ENCODE measurements at regions not wholly inside any gene's neighbourhood (a gene's known extent, or its start where the extent isn't known, plus 50 kb on each side); places are given as distances from the start of the nearest gene placed in this dataset.
"Not testable (repeated sequence)": the region's sequence is repeated elsewhere in the genome, so short reads cannot be mapped to it uniquely, and the experiment has no call there.

DNA sequence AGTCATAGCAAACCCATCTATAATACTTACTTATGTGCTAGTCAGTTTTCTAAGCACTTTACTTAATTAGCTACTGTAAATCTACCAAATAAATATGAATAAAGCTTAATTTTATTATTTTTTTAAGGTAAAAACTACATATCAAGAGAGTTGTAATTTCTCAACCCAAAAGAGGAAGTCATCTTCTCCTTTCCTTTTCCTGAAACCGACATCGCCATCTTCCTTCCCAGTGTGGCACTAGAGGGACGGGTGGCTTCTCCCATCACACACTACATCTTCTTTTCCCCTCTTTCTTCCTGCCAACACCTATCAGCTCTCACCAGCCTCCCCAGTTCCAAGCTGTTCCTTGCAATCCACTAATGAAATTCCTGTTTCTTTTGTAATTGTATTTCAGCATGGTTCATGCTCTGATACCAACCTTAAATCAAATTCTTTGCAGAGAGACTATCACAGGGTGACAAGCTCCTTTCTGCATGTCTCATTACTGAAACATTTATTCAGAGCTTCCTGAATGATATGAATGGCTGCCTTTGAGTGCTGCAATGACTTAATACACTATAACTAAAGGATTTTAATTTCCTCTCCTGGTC lies 251.6 kb upstream of the FAM78B start:
- DNase-seq: no peak
- peaks cover 0 to 5% (median 0%) of the 10 kb centered on the region in 7 donors for H3K27me3 ChIP-seq
- TF ChIP-seq CTCF (IDR thresholded peaks at IDR 0.05): no peak
- no peaks in the 10 kb centered on the region for H3K4me1 ChIP-seq
- 52 to 54% methylated on average over 3 of the region's 3 CpGs for WGBS, 2 donors
- H3K36me3 ChIP-seq: no peaks in the 10 kb centered on the region
- intact Hi-C loops (cut with DNase I): no loop called here
- peaks cover 0 to 6% (median 0%) of the 10 kb centered on the region in 11 donors for H3K9me3 ChIP-seq
- no peak overlapping the region for H3K4me3 ChIP-seq
- H3K27ac ChIP-seq: no peak overlapping the region
- ATAC-seq: no peak

GRCh38 chr1:166422586-166422985 lies 255.8 kb upstream of the FAM78B start:
- H3K36me3 ChIP-seq; H3K4me3 ChIP-seq; H3K4me1 ChIP-seq; ATAC-seq; intact Hi-C loops (cut with DNase I); H3K9me3 ChIP-seq; DNase-seq; H3K27ac ChIP-seq; H3K27me3 ChIP-seq: not testable (repeated sequence)
- 40 to 51% methylated on average over 4 of the region's 4 CpGs for WGBS, 2 donors

- Histone ChIP-seq H3K27ac (no peak overlapping the region), H3K9me3 (peaks cover 0 to 4% (median 0%) of the 10 kb centered on the region in 11 donors), H3K36me3 (no peaks in the 10 kb centered on the region), H3K27me3 (no peaks in the 10 kb centered on the region), H3K4me1 (no peaks in the 10 kb centered on the region), H3K4me3 (no peak overlapping the region)
- DNase-seq (no peak), ATAC-seq (no peak)
- WGBS, 2 donors: 70 to 72% methylated on average over 2 of the region's 2 CpGs
- TF ChIP-seq CTCF (IDR thresholded peaks at IDR 0.05): no peak
- intact Hi-C loops (cut with DNase I): loop anchor here in 6 of 10 donors (1.0 to 10.0 kb wide), 6 partner anchors 268 to 508 kb away; partner anchors contain the start of gene FAM78B (in 1 of the 6)
These were observed 265.9 kb upstream of the FAM78B start for GRCh38 chr1:166432655-166433054.

- peak; percentile 6 to 57 (median 41) for TF ChIP-seq CTCF (IDR thresholded peaks at IDR 0.05)
- not testable (repeated sequence) for H3K36me3 ChIP-seq, H3K27me3 ChIP-seq, H3K27ac ChIP-seq, H3K9me3 ChIP-seq, H3K4me1 ChIP-seq, H3K4me3 ChIP-seq
- 23 to 30% methylated on average over 7 of the region's 7 CpGs for WGBS, 2 donors
- ATAC-seq (peak in 4 of 8 donors; percentile 42 to 68 (median 62)), DNase-seq (peak in 1 of 2 donors; percentile 11)
- intact Hi-C loops (cut with DNase I): loop anchor here in 7 of 10 donors (1.0 to 10.0 kb wide), 6 partner anchors 269 to 509 kb away; partner anchors contain the start of gene FAM78B (in 1 of the 7)
These were observed 266.9 kb upstream of the FAM78B start for GRCh38 chr1:166433404-166434304.

Data from heart right ventricle (tissue), 16 donors.